Smooth muscle cell (in vitro differentiated cells): ENCODE measurements at regions not wholly inside any gene's neighbourhood (a gene's known extent, or its start where the extent isn't known, plus 50 kb on each side); places are given as distances from the start of the nearest gene placed in this dataset.

ENCODE experiments used
- DNase-seq: peaks from one replicate; lab custom pipeline; 2025; ENCODE audit not compliant: unreplicated experiment; lab: John Stamatoyannopoulos, UW
- H2AFZ ChIP-seq: fragments of 200-600 bp; sonication (generic); 2 replicates; pipeline ENCODE4 v1.6.0; 2016; ENCODE audit warnings: antibody characterized with exemption, low read depth, mild to moderate bottlenecking
- H3F3A ChIP-seq: fragments of 200-600 bp; sonication (generic); 2 replicates; pipeline ENCODE4 v1.6.0; 2017; ENCODE audit warnings: antibody characterized with exemption, low read depth
- H3K27ac ChIP-seq: fragments of 200-600 bp; sonication (generic); 2 replicates; pipeline ENCODE4 v1.5.1; 2016; ENCODE audit warnings: low read depth, mild to moderate bottlenecking
- H3K27me3 ChIP-seq: fragments of 200-600 bp; sonication (generic); 2 replicates; pipeline ENCODE4 v1.6.1; 2016; ENCODE audit warnings: low read depth, mild to moderate bottlenecking
- H3K36me3 ChIP-seq: fragments of 200-600 bp; sonication (generic); 2 replicates; pipeline ENCODE4 v1.5.1; 2016; ENCODE audit warnings: low read depth
- H3K4me1 ChIP-seq: fragments of 200-600 bp; sonication (generic); 2 replicates; pipeline ENCODE4 v1.5.1; 2016; ENCODE audit warnings: low read depth
- H3K4me2 ChIP-seq: fragments of 200-600 bp; sonication (generic); 2 replicates; pipeline ENCODE4 v1.6.0; 2016; ENCODE audit warnings: mild to moderate bottlenecking
- H3K4me3 ChIP-seq: fragments of 200-600 bp; sonication (generic); 2 replicates; pipeline ENCODE4 v1.5.1; 2016; ENCODE audit warnings: mild to moderate bottlenecking
- H3K79me2 ChIP-seq: fragments of 200-600 bp; sonication (generic); 2 replicates; pipeline ENCODE4 v1.6.0; 2016; ENCODE audit warnings: low read depth, mild to moderate bottlenecking
- H3K9ac ChIP-seq: fragments of 200-600 bp; sonication (generic); 2 replicates; pipeline ENCODE4 v1.6.0; 2016; ENCODE audit warnings: low read depth
- H3K9me3 ChIP-seq: fragments of 200-600 bp; sonication (generic); replicated peaks from 2 replicates; pipeline ENCODE4 v1.5.1; 2016; ENCODE audit warnings: low read depth
- H4K20me1 ChIP-seq: fragments of 200-600 bp; sonication (generic); 2 replicates; pipeline ENCODE4 v1.6.0; 2016; ENCODE audit warnings: low read depth
- WGBS: methylation state at CpG from one replicate; pipeline ENCODE4 v1.1.7; 2016; ENCODE audit warnings: low lambda C conversion rate; 5-methylcytosine and 5-hydroxymethylcytosine counted together
- TF ChIP-seq, protein P1 (sequence below): fragments of 200-600 bp; sonication (generic); IDR thresholded peaks from 2 replicates; pipeline ENCODE4 v1.5.1; 2017; ENCODE audit warnings: borderline replicate concordance, mild to moderate bottlenecking, antibody characterized with exemption; ENCODE audit not compliant: insufficient read depth, poor library complexity, severe bottlenecking

DNA sequence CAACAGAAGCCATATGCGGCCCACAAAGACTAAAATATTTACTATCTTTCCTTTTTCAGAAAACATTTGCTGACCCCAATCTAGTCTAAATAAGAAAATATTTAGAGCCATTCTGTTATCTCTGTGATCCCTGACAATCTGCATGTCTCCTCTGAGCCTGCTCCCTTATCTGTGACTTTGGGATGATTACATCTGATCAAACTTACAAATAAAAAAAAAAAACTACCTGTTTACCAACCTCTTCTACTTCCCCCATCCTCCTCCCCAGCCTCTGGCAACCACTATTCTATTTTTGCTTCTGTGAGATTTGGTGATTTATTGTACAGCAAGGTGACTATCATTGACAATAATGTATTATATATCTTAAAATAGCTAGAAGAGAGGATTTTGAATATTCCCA is 176.3 kb upstream of the CD180 start:
- Histone ChIP-seq H3F3A (no peaks in the 10 kb centered on the region), H3K4me1 (peaks cover 6% of the 10 kb centered on the region), H2AFZ (no peak overlapping the region), H3K4me2 (no peak overlapping the region), H3K27me3 (peaks cover 15% of the 10 kb centered on the region), H3K9me3 (no peaks in the 10 kb centered on the region), H3K9ac (no peak overlapping the region), H3K4me3 (no peak overlapping the region), H4K20me1 (no peaks in the 10 kb centered on the region), H3K79me2 (no peaks in the 10 kb centered on the region), H3K36me3 (no peaks in the 10 kb centered on the region), H3K27ac (no peak overlapping the region)
- DNase-seq: no peak
- 87% methylated on average over 1 of the region's 1 CpG for WGBS
- TF ChIP-seq, protein P1, sequence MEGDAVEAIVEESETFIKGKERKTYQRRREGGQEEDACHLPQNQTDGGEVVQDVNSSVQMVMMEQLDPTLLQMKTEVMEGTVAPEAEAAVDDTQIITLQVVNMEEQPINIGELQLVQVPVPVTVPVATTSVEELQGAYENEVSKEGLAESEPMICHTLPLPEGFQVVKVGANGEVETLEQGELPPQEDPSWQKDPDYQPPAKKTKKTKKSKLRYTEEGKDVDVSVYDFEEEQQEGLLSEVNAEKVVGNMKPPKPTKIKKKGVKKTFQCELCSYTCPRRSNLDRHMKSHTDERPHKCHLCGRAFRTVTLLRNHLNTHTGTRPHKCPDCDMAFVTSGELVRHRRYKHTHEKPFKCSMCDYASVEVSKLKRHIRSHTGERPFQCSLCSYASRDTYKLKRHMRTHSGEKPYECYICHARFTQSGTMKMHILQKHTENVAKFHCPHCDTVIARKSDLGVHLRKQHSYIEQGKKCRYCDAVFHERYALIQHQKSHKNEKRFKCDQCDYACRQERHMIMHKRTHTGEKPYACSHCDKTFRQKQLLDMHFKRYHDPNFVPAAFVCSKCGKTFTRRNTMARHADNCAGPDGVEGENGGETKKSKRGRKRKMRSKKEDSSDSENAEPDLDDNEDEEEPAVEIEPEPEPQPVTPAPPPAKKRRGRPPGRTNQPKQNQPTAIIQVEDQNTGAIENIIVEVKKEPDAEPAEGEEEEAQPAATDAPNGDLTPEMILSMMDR: no peak

DNA sequence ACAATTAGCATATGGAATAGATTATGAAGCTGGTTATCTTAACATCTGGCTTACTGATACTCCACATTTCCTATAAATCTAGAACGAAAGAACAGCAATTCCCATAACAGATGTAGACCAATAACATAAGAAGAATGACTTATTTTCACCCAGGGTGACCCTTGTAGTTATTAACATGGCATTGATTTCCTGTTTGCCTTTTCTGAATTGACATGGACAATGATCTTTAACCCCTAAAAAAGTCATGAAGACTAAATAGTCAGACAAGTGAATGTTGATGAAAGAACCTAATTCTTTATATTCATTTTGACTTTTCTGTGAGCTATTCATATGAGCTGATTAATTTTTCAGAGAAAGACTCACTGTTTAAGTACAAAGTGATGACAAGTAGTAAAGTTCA is 175.3 kb upstream of the CD180 start:
- no peak overlapping the region for H3K4me2 ChIP-seq
- TF ChIP-seq, protein P1: no peak
- WGBS: 90% methylated on average over 1 of the region's 1 CpG
- H3K9ac ChIP-seq: no peak overlapping the region
- no peak for DNase-seq
- peaks cover 22% of the 10 kb centered on the region for H3K27me3 ChIP-seq
- no peak overlapping the region for H2AFZ ChIP-seq
- no peaks in the 10 kb centered on the region for H4K20me1 ChIP-seq
- H3K36me3 ChIP-seq: no peaks in the 10 kb centered on the region
- H3K4me1 ChIP-seq: no peaks in the 10 kb centered on the region
- no peak overlapping the region for H3K27ac ChIP-seq
- H3K9me3 ChIP-seq: no peaks in the 10 kb centered on the region
- H3F3A ChIP-seq: no peaks in the 10 kb centered on the region
- H3K79me2 ChIP-seq: no peaks in the 10 kb centered on the region
- no peak overlapping the region for H3K4me3 ChIP-seq

DNA sequence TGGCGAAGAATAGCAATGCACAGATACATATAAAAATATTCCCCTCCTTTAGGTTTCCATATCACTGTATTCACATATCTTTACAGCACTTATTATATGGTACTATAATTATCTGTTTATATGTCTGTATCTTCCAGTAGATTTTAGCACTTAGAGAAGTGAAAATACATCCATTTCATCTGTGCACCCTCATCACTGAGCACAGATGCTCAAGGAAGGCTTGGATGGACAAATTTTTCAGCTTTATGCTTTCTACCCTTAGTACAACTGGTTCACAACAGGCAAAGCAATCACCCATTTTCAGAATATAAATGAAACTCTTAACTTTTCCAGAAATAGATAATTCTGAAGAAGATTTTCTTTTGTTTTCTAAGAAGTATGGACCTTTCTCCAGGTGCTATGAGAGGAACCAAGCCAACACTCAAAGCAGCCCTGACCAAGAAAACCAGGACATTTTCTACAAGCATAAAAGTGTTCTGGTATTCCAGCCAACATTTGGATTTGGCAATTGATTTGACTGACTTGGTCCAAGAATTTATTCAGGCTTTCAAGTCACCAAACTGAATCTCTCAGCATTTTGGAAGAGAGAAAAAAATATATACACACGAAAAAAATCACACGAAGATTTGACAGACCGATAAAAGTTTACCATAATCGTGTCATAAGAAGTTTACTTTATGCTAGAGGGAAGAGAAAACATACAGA is 170.2 kb upstream of the CD180 start:
- no peak for DNase-seq
- H3K79me2 ChIP-seq: no peaks in the 10 kb centered on the region
- H3K4me2 ChIP-seq: no peak overlapping the region
- H3K27me3 ChIP-seq: peaks cover 33% of the 10 kb centered on the region
- no peaks in the 10 kb centered on the region for H3K36me3 ChIP-seq
- H3K4me3 ChIP-seq: no peak overlapping the region
- peaks cover 5% of the 10 kb centered on the region for H3F3A ChIP-seq
- H3K4me1 ChIP-seq: no peaks in the 10 kb centered on the region
- WGBS: 95% methylated on average over 5 of the region's 5 CpGs
- H3K27ac ChIP-seq: no peak overlapping the region
- no peaks in the 10 kb centered on the region for H4K20me1 ChIP-seq
- H3K9me3 ChIP-seq: no peaks in the 10 kb centered on the region
- H2AFZ ChIP-seq: no peak overlapping the region
- TF ChIP-seq, protein P1: no peak
- H3K9ac ChIP-seq: no peak overlapping the region

DNA sequence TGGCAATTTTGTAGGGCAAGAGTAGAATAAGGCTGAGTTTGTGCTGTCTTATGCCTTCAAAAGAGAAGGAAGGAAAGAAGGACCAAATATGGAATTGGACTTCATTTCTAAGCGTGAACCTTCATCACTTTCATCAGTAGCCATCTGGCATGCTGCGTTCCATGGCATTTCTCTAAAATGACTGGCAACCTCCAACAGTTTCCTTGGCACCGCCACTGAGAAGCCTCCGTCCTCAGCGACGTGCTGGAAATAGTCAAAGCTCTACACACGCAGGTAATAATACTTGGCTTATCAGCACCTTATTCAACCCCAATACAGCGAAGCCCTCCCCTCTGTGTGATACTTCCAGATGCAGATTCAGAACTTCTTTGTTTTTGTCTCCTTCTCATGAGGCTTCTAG is 169.7 kb upstream of the CD180 start:
- DNase-seq: no peak
- Histone ChIP-seq H3K27ac (no peak overlapping the region), H3K4me2 (no peak overlapping the region), H3K4me3 (no peak overlapping the region), H3K79me2 (no peaks in the 10 kb centered on the region), H2AFZ (no peak overlapping the region), H4K20me1 (no peaks in the 10 kb centered on the region), H3K9ac (no peak overlapping the region), H3K36me3 (no peaks in the 10 kb centered on the region), H3F3A (peaks cover 5% of the 10 kb centered on the region), H3K9me3 (no peaks in the 10 kb centered on the region), H3K27me3 (peaks cover 33% of the 10 kb centered on the region), H3K4me1 (no peaks in the 10 kb centered on the region)
- TF ChIP-seq, protein P1: no peak
- 96% methylated on average over 8 of the region's 8 CpGs for WGBS
